K562 (cell line): ENCODE measurements at regions not wholly inside any gene's neighbourhood (a gene's known extent, or its start where the extent isn't known, plus 50 kb on each side); places are given as distances from the start of the nearest gene placed in this dataset.

Source experiments
- ATAC-seq: fragments of 200-7000 bp; cut with Tn5 transposase; 3 replicates; pipeline ENCODE4 v1.9.1; 2020; ENCODE audit warnings: moderate library complexity
- BruUV-seq: library from RNA; stranded (reverse); fragments of 400-500 nt; replicated peaks from 2 replicates; lab custom pipeline; 2021; lab: Mats Ljungman, UMichigan
- CTCF ChIA-PET: fragments of 300-600 bp; formaldehyde crosslinking; extraction: SDS; loops from one replicate; lab custom pipeline; 2021; ENCODE audit warnings: low intra/inter-chr PET ratio; lab: Yijun Ruan, JAX
- POLR2A ChIA-PET: fragments of 300-600, 350-650 bp; sonication (Branson Sonifier 250); formaldehyde crosslinking; extraction: SDS; loops from one replicate; lab custom pipeline; 2021; ENCODE audit warnings: antibody characterized with exemption, inconsistent platforms; lab: Yijun Ruan, JAX
- DNase-seq, 4 experiments: peaks; one replicate each; pipeline versions ENCODE4 v3.0.0 to v3.0.0-alpha.2; 2011 to 2018; ENCODE audit warnings: low spot score in 3 of 4, mixed read lengths in 3 of 4; ENCODE audit errors: extremely low read depth in 1 of 4
- FAIRE-seq: peaks from 2 replicates; lab custom pipeline; 2011; peaks lifted over from hg19 to GRCh38; lab: Jason Lieb, UNC
- H2AFZ ChIP-seq: 2 replicates; pipeline ENCODE4 v1.6.0; 2011; ENCODE audit warnings: low read depth, low read length, control low read depth, inconsistent platforms
- H3K27ac ChIP-seq: fragments of 200-600 bp; 3 replicates; pipeline ENCODE4 v1.8.0; 2011; ENCODE audit warnings: low read depth, mild to moderate bottlenecking, control low read depth, inconsistent platforms, low read length, moderate library complexity, mixed read lengths; ENCODE audit errors: extremely low read depth
- H3K27me3 ChIP-seq, 2 experiments: fragments of 300-600 bp in 1 of 2; 2 replicates in 1 of 2; 3 replicates in 1 of 2; pipeline versions ENCODE4 v1.6.0 to v1.8.0; 2011; ENCODE audit warnings: inconsistent platforms in 2 of 2, low read length in 2 of 2, mild to moderate bottlenecking in 1 of 2, mixed read lengths in 1 of 2, moderate library complexity in 1 of 2; ENCODE audit not compliant: control insufficient read depth in 2 of 2, insufficient read depth in 2 of 2
- H3K36me3 ChIP-seq: fragments of 300-600 bp; 3 replicates; pipeline ENCODE4 v1.8.0; 2011; ENCODE audit warnings: mild to moderate bottlenecking, low read length, inconsistent platforms; ENCODE audit not compliant: control insufficient read depth, insufficient read depth
- H3K4me1 ChIP-seq, 2 experiments: fragments of 200-600 bp in 1 of 2; replicated peaks in 1 of 2; 2 replicates in 1 of 2; 3 replicates in 1 of 2; pipeline versions ENCODE4 v1.5.1 to v1.8.0; 2011; ENCODE audit warnings: inconsistent platforms in 2 of 2, low read length in 2 of 2, mild to moderate bottlenecking in 1 of 2, mixed read lengths in 1 of 2, moderate library complexity in 1 of 2; ENCODE audit not compliant: control insufficient read depth in 2 of 2, insufficient read depth in 2 of 2
- H3K4me2 ChIP-seq: 2 replicates; pipeline ENCODE4 v1.6.1; 2011; ENCODE audit warnings: low read length, control low read depth, inconsistent platforms, mixed read lengths; ENCODE audit not compliant: insufficient read depth
- H3K4me3 ChIP-seq: fragments of 200-600 bp; sonication (generic), shearing (Covaris generic); 2 replicates; pipeline ENCODE4 v1.5.1; 2016; ENCODE audit warnings: control low read depth, inconsistent platforms
- H3K79me2 ChIP-seq: fragments of 200-600 bp; 3 replicates; pipeline ENCODE4 v1.8.0; 2011; ENCODE audit warnings: low read length, inconsistent platforms; ENCODE audit not compliant: control insufficient read depth, insufficient read depth
- H3K9ac ChIP-seq, 2 experiments: 2 replicates each; pipeline versions ENCODE4 v1.6.0 to v1.6.1; 2011; ENCODE audit warnings: low read depth in 2 of 2, low read length in 2 of 2, control low read depth in 1 of 2, inconsistent platforms in 1 of 2, mild to moderate bottlenecking in 1 of 2, mixed read lengths in 1 of 2; ENCODE audit not compliant: insufficient read depth in 1 of 2
- H3K9me1 ChIP-seq: one replicate; pipeline ENCODE4 v1.6.0; 2011; ENCODE audit warnings: inconsistent platforms, mild to moderate bottlenecking, low read length, moderate library complexity; ENCODE audit not compliant: control insufficient read depth, insufficient read depth
- H3K9me3 ChIP-seq: replicated peaks from 2 replicates; pipeline ENCODE4 v1.5.1; 2011; ENCODE audit warnings: low read depth, low read length, inconsistent platforms; ENCODE audit not compliant: control insufficient read depth, insufficient read depth
- H4K20me1 ChIP-seq: replicated peaks from 2 replicates; pipeline ENCODE4 v1.6.1; 2011; ENCODE audit warnings: low read length, inconsistent platforms, mixed read lengths; ENCODE audit not compliant: control insufficient read depth, insufficient read depth
- BMI1 ChIP-seq: fragments of 150-350 bp; IDR thresholded peaks from 2 replicates; pipeline ENCODE4 v1.6.1; 2014; ENCODE audit warnings: low read length
- CREB1 ChIP-seq, 2 experiments: sonication (generic) in 1 of 2; formaldehyde crosslinking in 1 of 2; IDR thresholded peaks; 2 replicates each; pipeline versions ENCODE4 v1.6.1 to v1.8.0; 2012 to 2022; ENCODE audit warnings: inconsistent platforms in 1 of 2, mild to moderate bottlenecking in 1 of 2, missing genetic modification reagents in 1 of 2, moderate library complexity in 1 of 2
- SREBF2 ChIP-seq: sonication (generic); formaldehyde crosslinking; IDR thresholded peaks from 2 replicates; pipeline ENCODE4 v1.4.0; 2020; ENCODE audit warnings: mild to moderate bottlenecking, missing genetic modification reagents
- TBL1XR1 ChIP-seq, 2 experiments: IDR thresholded peaks; 2 replicates each; pipeline ENCODE4 v1.6.1; 2012; ENCODE audit warnings: improper control_type of control experiment in 2 of 2, low read length in 2 of 2, mild to moderate bottlenecking in 1 of 2
- ZNF384 ChIP-seq: IDR thresholded peaks from 2 replicates; pipeline ENCODE4 v1.6.1; 2012; ENCODE audit warnings: low read depth, low read length, improper control_type of control experiment
- WGBS: fragments of 100-300 bp; shearing (Covaris generic); methylation state at CpG from one replicate; pipeline ENCODE4 v1.1.6; 2016; ENCODE audit warnings: low coverage, mixed read lengths; ENCODE audit not compliant: insufficient coverage; ENCODE audit errors: missing lambda C conversion rate; 5-methylcytosine and 5-hydroxymethylcytosine counted together
- in situ Hi-C: fragments of 300-500 bp; cut with MboI; formaldehyde crosslinking; loops from 4 replicates; pipeline ENCODE4 v1.15.0; 2018; ENCODE audit warnings: inconsistent platforms, mixed read lengths
- intact Hi-C: fragments of 100-400 bp; cut with micrococcal nuclease; formaldehyde crosslinking; loops from 2 replicates; pipeline ENCODE4 v1.14.2; 2022
- TF ChIP-seq, protein P1 (sequence below): sonication (generic); formaldehyde crosslinking; IDR thresholded peaks from 2 replicates; pipeline ENCODE4 v1.8.0; 2023; ENCODE audit warnings: missing genetic modification reagents, mild to moderate bottlenecking, borderline replicate concordance
- TF ChIP-seq, protein P2 (sequence below): sonication (generic); formaldehyde crosslinking; IDR thresholded peaks from 2 replicates; pipeline ENCODE4 v1.8.0; 2023; ENCODE audit warnings: mild to moderate bottlenecking, missing genetic modification reagents
- TF ChIP-seq, protein P3 (sequence below), 2 experiments: IDR thresholded peaks; 2 replicates each; pipeline ENCODE4 v1.6.1; 2012; ENCODE audit warnings: improper control_type of control experiment in 2 of 2, low read depth in 2 of 2, low read length in 2 of 2, borderline replicate concordance in 1 of 2

DNA sequence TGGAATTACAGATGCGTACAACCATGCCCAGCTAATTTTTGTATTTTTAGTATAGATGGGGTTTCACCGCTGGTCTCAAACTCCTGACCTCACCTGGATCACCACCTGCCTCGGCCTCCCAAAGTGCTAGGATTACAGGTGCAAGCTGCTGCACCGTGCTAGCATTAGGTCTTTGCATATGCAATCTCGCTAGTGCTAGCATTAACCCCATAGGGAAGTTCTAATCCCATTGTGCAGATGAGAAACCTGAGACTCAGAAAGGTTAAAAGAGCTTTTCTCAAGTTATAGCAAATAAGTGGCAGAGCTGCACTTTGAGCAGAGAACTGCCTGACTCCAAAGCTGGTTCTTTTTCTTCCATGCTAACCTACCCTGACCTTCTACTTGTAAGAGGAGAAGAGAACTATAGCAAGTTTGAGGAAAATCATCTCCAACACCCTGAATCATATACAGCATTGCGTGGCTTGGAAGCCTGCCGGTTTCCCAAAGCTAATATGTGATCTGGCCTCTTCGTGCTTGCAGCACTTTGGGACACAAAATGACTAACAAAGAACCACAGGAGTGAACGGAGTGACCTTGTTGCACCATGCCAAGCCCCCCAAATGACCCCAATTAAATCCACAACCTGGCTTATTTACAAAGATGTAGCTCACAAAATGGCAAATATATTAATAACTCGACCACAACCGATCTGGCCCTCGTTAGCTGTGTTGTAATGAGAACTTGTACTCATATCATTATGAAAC lies 185.1 kb downstream of the TM2D1 start:
- CTCF ChIA-PET, result no interaction called here
- H3K9ac ChIP-seq, result no peak overlapping the region
- peaks cover 2 to 16% of the 10 kb centered on the region in 2 experiments; a peak in 3 of 5 replicates for H3K27me3 ChIP-seq
- no peaks in the 10 kb centered on the region for H3K36me3 ChIP-seq
- no peak overlapping the region for H2AFZ ChIP-seq
- intact Hi-C loops (no loop called here), in situ Hi-C loops (no loop called here)
- no peaks in the 10 kb centered on the region for H4K20me1 ChIP-seq
- BruUV-seq, result no TSS peak
- no peak overlapping the region for H3K4me3 ChIP-seq
- H3K4me2 ChIP-seq, result no peak overlapping the region
- H3K4me1 ChIP-seq, result no peaks in the 10 kb centered on the region
- POLR2A ChIA-PET, result no interaction called here
- DNase-seq, result no peak
- ATAC-seq, result no peak
- H3K9me3 ChIP-seq, result no peaks in the 10 kb centered on the region
- no peak overlapping the region for H3K27ac ChIP-seq
- no peaks in the 10 kb centered on the region for H3K9me1 ChIP-seq
- H3K79me2 ChIP-seq, result no peaks in the 10 kb centered on the region
- 0% methylated on average over 12 of the region's 12 CpGs for WGBS
- no peak for FAIRE-seq
- no peak for TF ChIP-seq TBL1XR1 (IDR thresholded peaks at IDR 0.05; ENCODE audit: low read length in 2 of 2)
- no peak for TF ChIP-seq ZNF384
- TF ChIP-seq SREBF2, result no peak
- TF ChIP-seq, protein P1, sequence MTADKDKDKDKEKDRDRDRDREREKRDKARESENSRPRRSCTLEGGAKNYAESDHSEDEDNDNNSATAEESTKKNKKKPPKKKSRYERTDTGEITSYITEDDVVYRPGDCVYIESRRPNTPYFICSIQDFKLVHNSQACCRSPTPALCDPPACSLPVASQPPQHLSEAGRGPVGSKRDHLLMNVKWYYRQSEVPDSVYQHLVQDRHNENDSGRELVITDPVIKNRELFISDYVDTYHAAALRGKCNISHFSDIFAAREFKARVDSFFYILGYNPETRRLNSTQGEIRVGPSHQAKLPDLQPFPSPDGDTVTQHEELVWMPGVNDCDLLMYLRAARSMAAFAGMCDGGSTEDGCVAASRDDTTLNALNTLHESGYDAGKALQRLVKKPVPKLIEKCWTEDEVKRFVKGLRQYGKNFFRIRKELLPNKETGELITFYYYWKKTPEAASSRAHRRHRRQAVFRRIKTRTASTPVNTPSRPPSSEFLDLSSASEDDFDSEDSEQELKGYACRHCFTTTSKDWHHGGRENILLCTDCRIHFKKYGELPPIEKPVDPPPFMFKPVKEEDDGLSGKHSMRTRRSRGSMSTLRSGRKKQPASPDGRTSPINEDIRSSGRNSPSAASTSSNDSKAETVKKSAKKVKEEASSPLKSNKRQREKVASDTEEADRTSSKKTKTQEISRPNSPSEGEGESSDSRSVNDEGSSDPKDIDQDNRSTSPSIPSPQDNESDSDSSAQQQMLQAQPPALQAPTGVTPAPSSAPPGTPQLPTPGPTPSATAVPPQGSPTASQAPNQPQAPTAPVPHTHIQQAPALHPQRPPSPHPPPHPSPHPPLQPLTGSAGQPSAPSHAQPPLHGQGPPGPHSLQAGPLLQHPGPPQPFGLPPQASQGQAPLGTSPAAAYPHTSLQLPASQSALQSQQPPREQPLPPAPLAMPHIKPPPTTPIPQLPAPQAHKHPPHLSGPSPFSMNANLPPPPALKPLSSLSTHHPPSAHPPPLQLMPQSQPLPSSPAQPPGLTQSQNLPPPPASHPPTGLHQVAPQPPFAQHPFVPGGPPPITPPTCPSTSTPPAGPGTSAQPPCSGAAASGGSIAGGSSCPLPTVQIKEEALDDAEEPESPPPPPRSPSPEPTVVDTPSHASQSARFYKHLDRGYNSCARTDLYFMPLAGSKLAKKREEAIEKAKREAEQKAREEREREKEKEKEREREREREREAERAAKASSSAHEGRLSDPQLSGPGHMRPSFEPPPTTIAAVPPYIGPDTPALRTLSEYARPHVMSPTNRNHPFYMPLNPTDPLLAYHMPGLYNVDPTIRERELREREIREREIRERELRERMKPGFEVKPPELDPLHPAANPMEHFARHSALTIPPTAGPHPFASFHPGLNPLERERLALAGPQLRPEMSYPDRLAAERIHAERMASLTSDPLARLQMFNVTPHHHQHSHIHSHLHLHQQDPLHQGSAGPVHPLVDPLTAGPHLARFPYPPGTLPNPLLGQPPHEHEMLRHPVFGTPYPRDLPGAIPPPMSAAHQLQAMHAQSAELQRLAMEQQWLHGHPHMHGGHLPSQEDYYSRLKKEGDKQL (CRISPR knock-in tag), result no peak
- TF ChIP-seq, protein P2, sequence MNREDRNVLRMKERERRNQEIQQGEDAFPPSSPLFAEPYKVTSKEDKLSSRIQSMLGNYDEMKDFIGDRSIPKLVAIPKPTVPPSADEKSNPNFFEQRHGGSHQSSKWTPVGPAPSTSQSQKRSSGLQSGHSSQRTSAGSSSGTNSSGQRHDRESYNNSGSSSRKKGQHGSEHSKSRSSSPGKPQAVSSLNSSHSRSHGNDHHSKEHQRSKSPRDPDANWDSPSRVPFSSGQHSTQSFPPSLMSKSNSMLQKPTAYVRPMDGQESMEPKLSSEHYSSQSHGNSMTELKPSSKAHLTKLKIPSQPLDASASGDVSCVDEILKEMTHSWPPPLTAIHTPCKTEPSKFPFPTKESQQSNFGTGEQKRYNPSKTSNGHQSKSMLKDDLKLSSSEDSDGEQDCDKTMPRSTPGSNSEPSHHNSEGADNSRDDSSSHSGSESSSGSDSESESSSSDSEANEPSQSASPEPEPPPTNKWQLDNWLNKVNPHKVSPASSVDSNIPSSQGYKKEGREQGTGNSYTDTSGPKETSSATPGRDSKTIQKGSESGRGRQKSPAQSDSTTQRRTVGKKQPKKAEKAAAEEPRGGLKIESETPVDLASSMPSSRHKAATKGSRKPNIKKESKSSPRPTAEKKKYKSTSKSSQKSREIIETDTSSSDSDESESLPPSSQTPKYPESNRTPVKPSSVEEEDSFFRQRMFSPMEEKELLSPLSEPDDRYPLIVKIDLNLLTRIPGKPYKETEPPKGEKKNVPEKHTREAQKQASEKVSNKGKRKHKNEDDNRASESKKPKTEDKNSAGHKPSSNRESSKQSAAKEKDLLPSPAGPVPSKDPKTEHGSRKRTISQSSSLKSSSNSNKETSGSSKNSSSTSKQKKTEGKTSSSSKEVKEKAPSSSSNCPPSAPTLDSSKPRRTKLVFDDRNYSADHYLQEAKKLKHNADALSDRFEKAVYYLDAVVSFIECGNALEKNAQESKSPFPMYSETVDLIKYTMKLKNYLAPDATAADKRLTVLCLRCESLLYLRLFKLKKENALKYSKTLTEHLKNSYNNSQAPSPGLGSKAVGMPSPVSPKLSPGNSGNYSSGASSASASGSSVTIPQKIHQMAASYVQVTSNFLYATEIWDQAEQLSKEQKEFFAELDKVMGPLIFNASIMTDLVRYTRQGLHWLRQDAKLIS, result no peak
- TF ChIP-seq BMI1, result no peak
- TF ChIP-seq CREB1 (IDR thresholded peaks at IDR 0.05), result no peak
- no peak for TF ChIP-seq CREB1 (CRISPR knock-in tag; IDR thresholded peaks at IDR 0.05)
- TF ChIP-seq, protein P3, sequence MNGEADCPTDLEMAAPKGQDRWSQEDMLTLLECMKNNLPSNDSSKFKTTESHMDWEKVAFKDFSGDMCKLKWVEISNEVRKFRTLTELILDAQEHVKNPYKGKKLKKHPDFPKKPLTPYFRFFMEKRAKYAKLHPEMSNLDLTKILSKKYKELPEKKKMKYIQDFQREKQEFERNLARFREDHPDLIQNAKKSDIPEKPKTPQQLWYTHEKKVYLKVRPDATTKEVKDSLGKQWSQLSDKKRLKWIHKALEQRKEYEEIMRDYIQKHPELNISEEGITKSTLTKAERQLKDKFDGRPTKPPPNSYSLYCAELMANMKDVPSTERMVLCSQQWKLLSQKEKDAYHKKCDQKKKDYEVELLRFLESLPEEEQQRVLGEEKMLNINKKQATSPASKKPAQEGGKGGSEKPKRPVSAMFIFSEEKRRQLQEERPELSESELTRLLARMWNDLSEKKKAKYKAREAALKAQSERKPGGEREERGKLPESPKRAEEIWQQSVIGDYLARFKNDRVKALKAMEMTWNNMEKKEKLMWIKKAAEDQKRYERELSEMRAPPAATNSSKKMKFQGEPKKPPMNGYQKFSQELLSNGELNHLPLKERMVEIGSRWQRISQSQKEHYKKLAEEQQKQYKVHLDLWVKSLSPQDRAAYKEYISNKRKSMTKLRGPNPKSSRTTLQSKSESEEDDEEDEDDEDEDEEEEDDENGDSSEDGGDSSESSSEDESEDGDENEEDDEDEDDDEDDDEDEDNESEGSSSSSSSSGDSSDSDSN (IDR thresholded peaks at IDR 0.05; ENCODE audit: borderline replicate concordance in 1 of 2, low read depth in 2 of 2, low read length in 2 of 2), result no peak
